HS-5 (cell line): ENCODE measurements at regions not wholly inside any gene's neighbourhood (a gene's known extent, or its start where the extent isn't known, plus 50 kb on each side); places are given as distances from the start of the nearest gene placed in this dataset.
"Not testable (repeated sequence)": the region's sequence is repeated elsewhere in the genome, so short reads cannot be mapped to it uniquely, and the experiment has no call there.

Experiments used
- DNase-seq: peaks from one replicate; pipeline ENCODE4 v3.0.0-alpha.2; 2012; ENCODE audit warnings: low read depth

DNA sequence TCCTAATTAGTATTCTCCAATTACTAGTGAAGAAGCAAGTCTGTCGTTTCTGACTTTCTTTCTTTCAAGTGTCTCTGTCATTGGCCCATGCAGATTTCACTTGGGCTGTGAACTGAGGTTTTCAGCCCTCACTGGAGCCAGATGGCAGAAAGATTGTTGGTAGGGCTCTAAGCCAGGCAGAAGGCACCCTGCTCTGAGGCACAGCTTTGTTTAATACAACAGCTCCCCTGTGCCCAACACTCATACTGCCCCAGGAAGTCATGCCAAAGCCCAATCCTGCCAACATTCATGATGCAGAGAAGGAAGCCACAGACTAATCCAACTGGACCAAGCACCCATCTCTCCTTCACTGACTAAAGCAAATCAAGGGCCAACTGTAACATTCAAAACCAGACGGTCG, 117.1 kb upstream of the FRG1 start:
- DNase-seq: no peak

DNA sequence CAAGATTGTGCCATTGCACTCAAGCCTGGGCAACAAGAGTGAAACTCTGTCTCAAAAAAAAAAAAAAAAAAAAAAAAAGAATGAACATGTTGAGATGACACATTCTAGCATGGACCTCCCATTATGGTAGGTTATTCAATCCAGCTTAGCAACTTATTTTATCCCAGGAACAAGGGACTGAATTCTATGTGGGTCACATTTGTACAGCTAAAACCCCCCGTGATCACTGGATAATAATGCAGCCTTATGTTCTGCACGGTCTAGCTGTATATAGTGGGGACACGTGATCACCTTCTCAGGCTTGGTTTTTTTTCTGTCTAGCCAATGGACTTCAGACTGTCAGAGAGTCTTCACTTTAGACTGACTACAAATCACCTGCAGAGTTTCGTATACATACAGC, 115.2 kb upstream of the FRG1 start:
- DNase-seq: no peak

GRCh38 chr4:189826657-189827056, 114.0 kb upstream of the FRG1 start:
- no peak for DNase-seq

DNA sequence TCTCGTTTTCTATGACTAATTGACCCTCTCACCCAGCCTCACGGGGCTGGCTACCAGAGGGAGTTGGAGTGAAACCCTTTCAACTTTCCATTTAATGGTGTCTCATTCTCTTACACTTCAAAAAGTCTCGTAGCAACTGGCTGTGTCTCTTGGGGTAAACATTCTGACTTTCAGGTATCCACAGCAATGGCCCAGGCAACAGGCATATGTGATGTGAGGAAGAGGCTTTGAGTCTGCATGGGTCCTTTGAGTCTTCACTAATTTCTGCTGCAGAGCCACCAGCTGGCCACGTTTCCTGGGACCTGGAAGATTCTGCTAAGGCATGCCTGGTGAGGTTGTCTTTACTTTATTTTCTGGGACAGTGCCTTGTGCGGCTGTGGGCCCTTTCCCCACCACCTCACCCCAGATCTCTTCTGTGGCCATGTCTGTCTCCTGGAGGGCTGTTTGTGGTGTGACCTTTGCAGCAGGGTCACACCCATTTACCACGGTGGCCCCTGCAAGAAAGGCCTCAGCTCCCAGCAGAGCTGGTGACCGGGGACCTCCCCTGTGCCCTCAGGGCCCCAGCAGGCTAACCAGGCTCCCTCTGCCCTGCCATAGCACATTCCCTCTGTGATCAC, 112.5 kb upstream of the FRG1 start:
- no peak for DNase-seq

DNA sequence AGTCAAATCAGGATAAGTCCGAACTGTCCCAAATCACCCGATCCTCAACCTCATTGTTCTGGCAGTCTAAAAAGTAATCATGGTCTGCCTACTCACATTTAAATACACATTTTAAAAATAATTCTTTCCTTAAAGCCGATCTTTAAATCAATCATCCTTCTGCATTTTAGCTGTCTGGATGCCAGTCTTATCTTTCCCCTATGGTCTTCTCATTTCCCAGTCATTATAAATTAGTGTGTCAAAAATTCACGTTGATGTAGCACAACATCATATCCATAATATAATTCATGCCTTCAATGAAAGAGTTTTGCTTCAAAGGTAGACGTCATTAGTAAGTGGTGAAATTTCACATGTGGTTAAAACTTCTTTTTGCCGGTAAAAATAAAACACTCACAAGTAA, 108.1 kb upstream of the FRG1 start:
- no peak for DNase-seq

DNA sequence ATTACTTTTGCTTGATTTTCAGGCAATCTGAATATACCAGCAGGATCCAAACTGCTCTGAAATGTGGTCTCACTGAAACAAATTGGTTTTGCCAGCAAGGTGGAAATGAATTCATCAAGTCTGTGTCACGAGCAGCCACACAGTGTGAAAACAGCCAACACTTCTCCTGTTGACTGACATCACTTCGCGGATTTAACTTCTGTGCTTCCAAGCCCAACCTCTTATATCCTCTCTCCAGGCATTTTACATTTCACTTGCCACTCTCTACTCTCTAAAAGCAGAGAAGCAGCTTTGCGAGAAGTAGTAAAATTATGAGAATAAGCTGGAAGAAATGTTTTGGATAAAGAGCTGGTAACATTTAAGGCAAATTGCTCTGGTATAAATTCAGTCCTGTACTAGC, 106.1 kb upstream of the FRG1 start:
- DNase-seq: no peak

- no peak for DNase-seq
These were observed 105.2 kb upstream of the FRG1 start for GRCh38 chr4:189835505-189835904.

DNA sequence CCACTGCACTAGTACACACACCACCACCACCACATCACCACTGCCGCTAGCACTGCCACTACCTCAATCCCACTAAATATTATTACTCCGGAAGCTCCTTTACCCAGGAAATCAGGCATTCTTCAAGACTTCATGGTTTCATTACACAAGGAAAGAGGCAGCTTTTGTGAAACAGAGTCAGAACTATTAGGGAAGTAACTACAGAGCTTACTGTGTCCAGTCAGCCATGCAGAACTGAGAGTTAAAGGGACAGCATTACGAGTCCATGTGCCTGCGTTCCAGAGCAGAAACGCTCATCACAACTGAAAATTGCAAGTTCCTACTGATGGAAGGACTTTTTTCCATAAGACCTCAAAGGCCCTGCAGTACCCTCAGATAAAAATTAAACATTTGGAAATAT, 103.2 kb upstream of the FRG1 start:
- no peak for DNase-seq

DNA sequence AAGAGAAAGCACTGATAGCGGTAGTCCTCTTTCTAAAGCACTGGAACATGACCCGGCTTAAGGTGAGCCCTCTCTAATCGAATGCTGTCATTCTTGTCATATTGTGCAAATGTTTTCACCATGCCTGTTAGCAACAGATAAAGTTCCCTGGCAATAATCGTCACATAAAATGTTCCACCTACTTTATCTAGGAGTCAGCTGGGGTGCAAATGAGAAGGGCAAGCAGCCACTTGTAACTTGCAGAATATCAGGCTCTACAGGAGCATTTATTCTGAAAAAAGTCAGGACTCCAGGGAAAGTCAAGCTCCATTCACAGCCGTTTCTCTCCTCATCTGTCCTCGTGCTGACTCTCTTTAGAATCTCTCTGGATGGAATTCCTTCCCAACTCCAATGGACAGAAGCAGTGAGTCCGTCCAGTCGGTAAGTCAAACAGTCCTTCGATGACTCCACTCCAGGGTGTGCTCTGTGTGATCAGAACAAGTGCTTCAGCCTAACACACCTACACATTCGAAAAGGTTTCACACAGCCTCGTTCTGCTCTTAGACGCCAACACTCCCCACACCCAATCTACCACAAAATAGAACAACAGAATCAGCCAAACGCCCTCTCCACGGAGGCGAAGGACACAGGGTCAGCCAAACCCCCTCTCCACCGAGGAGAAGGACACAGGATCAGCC, 101.7 kb upstream of the FRG1 start:
- DNase-seq: no peak

GRCh38 chr4:189840356-189840755, 100.3 kb upstream of the FRG1 start:
- DNase-seq: no peak

DNA sequence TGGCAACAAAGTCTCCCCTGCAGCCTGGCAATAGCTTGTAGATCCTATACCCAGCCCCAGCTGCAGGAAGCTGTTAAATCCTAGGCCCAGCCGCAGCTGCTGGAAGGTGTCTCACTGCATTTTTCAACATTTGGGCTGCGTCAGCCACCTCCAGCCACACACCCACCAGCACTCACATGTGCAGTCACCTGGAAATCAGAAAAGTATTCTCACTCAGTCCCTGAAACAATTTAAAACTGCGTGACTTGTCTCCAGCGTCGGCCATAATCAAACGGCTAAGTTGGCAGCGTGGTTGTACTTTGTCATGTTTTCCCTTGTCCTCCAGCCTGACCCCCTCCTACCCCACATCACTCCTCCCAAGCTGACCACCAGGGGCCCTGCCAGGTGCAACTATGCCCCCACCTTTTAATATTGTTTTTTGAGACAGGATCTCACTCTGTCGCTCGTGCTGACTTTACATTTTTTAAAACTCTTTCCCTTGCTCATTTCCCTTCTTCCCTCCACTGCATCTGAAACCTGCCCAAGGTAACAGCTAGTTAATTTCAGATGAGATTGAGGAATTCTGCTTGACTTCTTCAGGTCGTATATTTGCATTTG, 97.2 kb upstream of the FRG1 start:
- DNase-seq: no peak

DNA sequence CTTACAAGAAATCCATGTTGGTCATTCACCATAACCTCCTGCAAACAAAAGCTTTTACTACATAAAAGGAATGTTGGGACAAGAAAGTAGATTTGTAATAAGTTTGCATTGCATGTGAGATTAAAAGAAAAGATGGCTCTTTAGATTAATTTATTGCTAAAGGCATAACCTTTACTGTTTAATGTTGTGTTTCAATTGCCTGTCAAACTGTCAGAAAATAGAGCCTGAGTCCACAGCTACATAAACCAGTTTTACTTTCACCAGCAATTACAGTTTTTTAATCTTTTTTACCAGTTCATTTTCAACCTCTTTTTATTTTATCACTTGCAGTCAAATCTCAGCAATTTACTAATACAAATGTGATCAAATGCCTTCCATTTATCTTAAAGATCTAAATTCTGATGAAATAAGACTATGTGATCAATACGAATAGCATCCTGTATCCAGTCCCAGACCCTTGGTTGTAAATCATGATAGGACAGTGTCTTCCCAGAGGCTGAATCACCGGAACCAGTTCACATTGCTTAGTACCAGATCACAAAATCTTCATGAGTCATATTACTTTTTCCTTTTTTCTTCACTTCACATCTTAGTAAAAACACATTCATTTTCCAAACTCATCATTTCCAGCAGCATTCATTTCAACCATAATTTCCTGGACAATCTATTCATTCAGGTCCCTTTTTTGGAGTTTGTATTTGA, 95.4 kb upstream of the FRG1 start:
- peak; percentile 0 for DNase-seq

- not testable (repeated sequence) for DNase-seq
These were observed 94.6 kb upstream of the FRG1 start for GRCh38 chr4:189846094-189846493.

GRCh38 chr4:189846608-189847007, 94.1 kb upstream of the FRG1 start:
- not testable (repeated sequence) for DNase-seq

GRCh38 chr4:189848672-189849071, 92.0 kb upstream of the FRG1 start:
- DNase-seq: not testable (repeated sequence)

- no peak for DNase-seq
These were observed 90.3 kb upstream of the FRG1 start for GRCh38 chr4:189850239-189850856.

- no peak for DNase-seq
These were observed 82.2 kb upstream of the FRG1 start for GRCh38 chr4:189858435-189858834.

DNA sequence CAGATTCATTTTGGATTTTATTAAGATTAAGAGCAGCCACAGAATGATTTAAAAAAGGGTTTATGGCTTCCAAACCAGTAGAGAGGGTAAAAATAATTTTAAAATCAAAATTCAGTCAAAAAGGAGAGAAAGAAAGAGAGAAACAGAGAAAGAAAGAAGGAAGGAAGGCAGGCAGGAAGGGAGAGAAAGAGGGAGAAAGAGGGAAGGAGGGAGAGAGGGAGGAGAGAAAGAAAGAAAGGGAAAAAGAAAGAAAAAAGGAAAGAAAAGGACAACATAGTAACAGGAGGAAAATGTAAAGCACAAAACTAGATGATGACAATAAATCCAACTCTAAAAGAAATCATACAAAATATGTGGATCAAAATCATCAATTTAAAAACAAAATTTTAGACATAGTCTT, 79.6 kb upstream of the FRG1 start:
- DNase-seq: no peak

GRCh38 chr4:189869236-189869635, 71.4 kb upstream of the FRG1 start:
- DNase-seq: no peak

DNA sequence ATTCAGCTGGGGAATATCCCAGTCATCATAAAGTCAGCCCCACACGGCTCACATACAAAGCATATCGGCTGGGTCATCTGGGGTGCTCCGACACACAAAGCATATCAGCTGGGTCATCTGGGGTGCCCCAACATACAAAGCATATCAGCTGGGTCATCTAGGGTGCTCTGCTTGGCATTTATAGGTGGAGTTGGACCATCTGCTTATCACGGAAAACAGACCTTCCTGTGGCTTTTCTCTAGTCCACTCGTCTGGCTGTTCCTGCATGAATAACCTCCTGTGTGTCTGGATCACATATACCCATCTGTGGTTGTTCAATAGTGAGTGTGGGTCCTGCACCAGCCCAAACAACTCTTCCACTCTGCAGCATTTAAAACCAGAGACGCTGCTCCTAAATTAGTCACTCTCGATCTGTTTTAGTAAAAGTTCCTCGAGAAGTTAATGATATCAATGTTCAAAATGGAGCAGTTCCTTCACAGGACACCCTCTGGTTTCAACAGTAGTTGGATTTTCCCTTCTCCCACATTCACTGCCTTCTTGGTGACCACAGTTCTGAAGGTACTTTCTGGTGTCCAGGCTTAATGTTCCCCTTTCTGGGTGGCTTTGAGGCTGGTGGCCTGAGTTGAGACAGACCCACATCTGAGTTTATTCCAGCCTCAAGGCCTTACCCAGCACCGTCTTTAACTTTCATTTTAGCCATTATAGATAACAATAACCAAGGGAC, 70.0 kb upstream of the FRG1 start:
- no peak for DNase-seq

DNA sequence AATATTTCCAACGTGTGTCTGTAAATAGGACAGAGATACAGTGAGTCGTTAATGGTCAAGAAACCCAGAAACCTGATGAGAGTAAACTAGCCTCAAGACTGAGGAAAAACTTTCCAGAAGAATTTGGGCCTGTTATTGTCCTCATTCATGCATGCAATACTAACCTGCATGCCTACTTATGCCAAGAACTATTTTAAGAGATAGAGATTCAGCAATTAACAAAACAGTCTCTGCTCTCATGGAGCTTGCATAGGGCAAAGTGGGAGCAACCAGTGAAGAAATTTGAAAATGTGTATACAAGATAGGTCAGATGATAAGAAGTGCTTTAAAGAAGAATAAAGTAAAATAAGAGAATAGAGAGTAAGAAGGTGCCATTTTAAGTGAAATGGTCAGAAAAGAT, 66.1 kb upstream of the FRG1 start:
- DNase-seq: no peak

- DNase-seq: not testable (repeated sequence)
These were observed 59.5 kb upstream of the FRG1 start for GRCh38 chr4:189881190-189881589.
